Adrenal gland (tissue), 9 donors: ENCODE measurements at regions not wholly inside any gene's neighbourhood (a gene's known extent, or its start where the extent isn't known, plus 50 kb on each side); places are given as distances from the start of the nearest gene placed in this dataset.

Source experiments
- DNase-seq, 7 donors: peaks; one replicate each; pipeline ENCODE4 v3.0.0-alpha.2; 2019 to 2020
- H3K27ac ChIP-seq, 5 donors: fragments of 200-600 bp; sonication (generic) in 4 of 5; 1 replicate in 3 of 5; 2 replicates in 2 of 5; pipeline versions ENCODE4 v1.5.1 to v1.8.0; 2016 to 2020; ENCODE audit warnings: mild to moderate bottlenecking in 1 of 5
- H3K27me3 ChIP-seq: fragments of 200-600 bp; 2 replicates; pipeline ENCODE4 v1.8.0; 2021
- H3K36me3 ChIP-seq, 2 donors: fragments of 200-600 bp; replicated peaks in 1 of 2; 1 replicate in 1 of 2; 2 replicates in 1 of 2; pipeline versions ENCODE4 v1.5.1 to v1.8.0; 2018 to 2022
- H3K4me1 ChIP-seq, 2 donors: fragments of 200-600 bp; replicated peaks in 1 of 2; 1 replicate in 1 of 2; 2 replicates in 1 of 2; pipeline versions ENCODE4 v1.5.1 to v1.8.0; 2018 to 2021
- H3K4me3 ChIP-seq, 4 donors: fragments of 200-600 bp; sonication (generic) in 3 of 4; one replicate each; pipeline ENCODE4 v1.5.1; 2016 to 2018
- H3K9me3 ChIP-seq, 3 donors: fragments of 200-600 bp; sonication (generic) in 1 of 3; replicated peaks in 1 of 3; 1 replicate in 2 of 3; 2 replicates in 1 of 3; pipeline versions ENCODE4 v1.5.1 to v1.8.0; 2016 to 2021
- POLR2A ChIP-seq, 2 donors: fragments of 450-650 bp; IDR thresholded peaks; one replicate each; pipeline ENCODE4 v1.6.1; 2017; ENCODE audit warnings: antibody characterized with exemption in 2 of 2, mild to moderate bottlenecking in 2 of 2, moderate library complexity in 1 of 2
- WGBS, 4 donors: extraction: QIAGEN DNeasy Blood & Tissue Kit in 2 of 4; methylation state at CpG; one replicate each; pipeline versions ENCODE4 v1.1.5 to v1.1.7; 2013 to 2017; 5-methylcytosine and 5-hydroxymethylcytosine counted together
- intact Hi-C, 2 donors: fragments of 100-400 bp; cut with DNase I; formaldehyde crosslinking; loops; one replicate each; pipeline versions ENCODE4 v1.14.1 to v1.15.0; 2022 to 2023
- TF ChIP-seq, protein P1 (sequence below), 6 experiments: fragments of 450-650 bp in 4 of 6; fragments of 200-600 bp in 2 of 6; sonication (generic) in 1 of 6; IDR thresholded peaks; 1 replicate in 5 of 6; 2 replicates in 1 of 6; pipeline versions ENCODE4 v1.5.1 to v1.8.0; 2016 to 2021; ENCODE audit warnings: antibody characterized with exemption in 6 of 6, mild to moderate bottlenecking in 2 of 6, moderate library complexity in 1 of 6
- donor health status: healthy with polysubstance abuse.
- donor health status: Bipolar disorder and iron deficiency.
- donor health status: DM: yes; HTN: yes; CAD: no.
- donor health status: DM: no; HTN: no; CAD: no.
- donor health status: DM: no; HTN: no; CAD: no.

DNA sequence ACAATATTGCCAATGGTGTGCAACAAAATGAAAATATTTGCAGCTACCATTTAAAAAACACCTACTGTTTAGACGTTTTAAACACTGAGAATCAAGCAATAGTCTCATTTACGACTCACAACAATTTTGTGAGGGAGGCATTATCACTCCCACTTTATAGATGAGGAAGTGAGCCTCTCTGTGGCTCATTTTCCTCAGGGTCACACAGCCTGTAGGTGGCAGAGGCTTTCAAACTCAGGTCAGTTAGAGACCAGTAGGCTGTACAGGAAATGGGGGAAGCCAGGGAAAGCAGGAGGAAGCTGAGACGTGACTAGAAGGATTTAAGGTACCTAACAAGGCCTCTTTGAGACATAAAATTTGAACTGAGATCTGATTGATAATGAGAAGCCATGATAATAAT, 95.0 kb upstream of the ZNF521 start:
- Histone ChIP-seq H3K27ac (no peak overlapping the region), H3K4me3 (no peak overlapping the region), H3K4me1 (peaks cover 0 to 6% of the 10 kb centered on the region in 2 donors), H3K36me3 (no peaks in the 10 kb centered on the region), H3K9me3 (peaks cover 0 to 5% (median 0%) of the 10 kb centered on the region in 3 donors), H3K27me3 (no peaks in the 10 kb centered on the region)
- TF ChIP-seq, protein P1, sequence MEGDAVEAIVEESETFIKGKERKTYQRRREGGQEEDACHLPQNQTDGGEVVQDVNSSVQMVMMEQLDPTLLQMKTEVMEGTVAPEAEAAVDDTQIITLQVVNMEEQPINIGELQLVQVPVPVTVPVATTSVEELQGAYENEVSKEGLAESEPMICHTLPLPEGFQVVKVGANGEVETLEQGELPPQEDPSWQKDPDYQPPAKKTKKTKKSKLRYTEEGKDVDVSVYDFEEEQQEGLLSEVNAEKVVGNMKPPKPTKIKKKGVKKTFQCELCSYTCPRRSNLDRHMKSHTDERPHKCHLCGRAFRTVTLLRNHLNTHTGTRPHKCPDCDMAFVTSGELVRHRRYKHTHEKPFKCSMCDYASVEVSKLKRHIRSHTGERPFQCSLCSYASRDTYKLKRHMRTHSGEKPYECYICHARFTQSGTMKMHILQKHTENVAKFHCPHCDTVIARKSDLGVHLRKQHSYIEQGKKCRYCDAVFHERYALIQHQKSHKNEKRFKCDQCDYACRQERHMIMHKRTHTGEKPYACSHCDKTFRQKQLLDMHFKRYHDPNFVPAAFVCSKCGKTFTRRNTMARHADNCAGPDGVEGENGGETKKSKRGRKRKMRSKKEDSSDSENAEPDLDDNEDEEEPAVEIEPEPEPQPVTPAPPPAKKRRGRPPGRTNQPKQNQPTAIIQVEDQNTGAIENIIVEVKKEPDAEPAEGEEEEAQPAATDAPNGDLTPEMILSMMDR (IDR thresholded peaks at IDR 0.05): no peak
- no peak for TF ChIP-seq POLR2A (IDR thresholded peaks at IDR 0.05)
- WGBS, 4 donors: 50 to 64% (median 56%) methylated on average over 3 of the region's 3 CpGs
- intact Hi-C loops: loop anchor here in 1 of 2 donors (10.0 kb wide), 2 partner anchors 48 to 92 kb away; partner anchors contain the start of gene ZNF521
- DNase-seq: no peak

DNA sequence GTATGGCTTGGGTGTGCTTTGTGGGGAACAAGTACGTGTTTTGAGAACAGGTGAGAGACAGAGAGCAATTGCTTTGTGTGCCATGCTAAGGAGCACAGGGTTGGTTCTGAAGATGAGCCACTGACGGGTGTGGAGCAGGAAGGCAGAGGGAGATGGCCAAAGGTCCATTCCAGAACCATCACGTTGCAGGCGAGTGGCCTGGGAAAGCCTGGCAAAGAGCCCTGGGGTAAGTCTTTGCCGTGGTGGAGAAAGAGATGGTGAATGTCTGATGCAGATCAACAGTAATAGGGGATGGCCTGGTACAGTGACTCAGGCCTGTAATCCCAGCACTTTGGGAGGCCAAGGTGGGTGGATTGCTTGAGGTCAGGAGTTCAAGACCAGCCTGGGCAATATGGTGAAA, 93.5 kb upstream of the ZNF521 start:
- WGBS, 4 donors: 91 to 95% (median 93%) methylated on average over 5 of the region's 5 CpGs
- H3K27me3 ChIP-seq: no peaks in the 10 kb centered on the region
- no peak overlapping the region for H3K27ac ChIP-seq
- H3K9me3 ChIP-seq: no peaks in the 10 kb centered on the region
- intact Hi-C loops: loop anchor here in 1 of 2 donors (10.0 kb wide), 2 partner anchors 49 to 91 kb away; partner anchors contain the start of gene ZNF521
- DNase-seq: no peak
- no peak for TF ChIP-seq POLR2A (IDR thresholded peaks at IDR 0.05)
- H3K4me1 ChIP-seq: peaks cover 0 to 6% of the 10 kb centered on the region in 2 donors
- no peak overlapping the region for H3K4me3 ChIP-seq
- H3K36me3 ChIP-seq: no peaks in the 10 kb centered on the region

DNA sequence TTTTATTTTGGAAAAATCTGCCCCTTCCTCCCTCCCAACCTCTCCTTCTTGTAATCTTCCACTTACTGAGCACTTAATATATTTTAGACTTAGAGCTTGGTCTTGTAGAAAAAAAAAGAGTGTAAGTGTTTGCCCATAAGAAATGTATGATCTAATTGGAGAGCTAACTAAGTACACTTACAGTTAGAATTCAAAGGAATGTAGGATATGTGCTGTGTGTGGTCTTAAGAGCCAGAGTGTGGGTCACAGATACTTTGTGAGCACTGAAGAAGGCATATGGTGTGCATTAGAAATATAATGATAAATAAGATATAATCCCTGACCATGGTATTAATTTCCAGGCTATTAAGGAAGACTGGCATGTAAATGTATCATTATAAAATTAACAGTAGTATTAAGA, 91.8 kb upstream of the ZNF521 start:
- Histone ChIP-seq H3K27me3 (no peaks in the 10 kb centered on the region), H3K4me1 (peaks cover 0 to 1% of the 10 kb centered on the region in 2 donors), H3K4me3 (no peak overlapping the region), H3K27ac (no peak overlapping the region), H3K9me3 (no peaks in the 10 kb centered on the region), H3K36me3 (no peaks in the 10 kb centered on the region)
- DNase-seq: no peak
- intact Hi-C loops: loop anchor here in 1 of 2 donors (10.0 kb wide), 2 partner anchors 51 to 89 kb away; partner anchors contain the start of gene ZNF521
- TF ChIP-seq, protein P1 (IDR thresholded peaks at IDR 0.05): no peak
- no peak for TF ChIP-seq POLR2A (IDR thresholded peaks at IDR 0.05)

DNA sequence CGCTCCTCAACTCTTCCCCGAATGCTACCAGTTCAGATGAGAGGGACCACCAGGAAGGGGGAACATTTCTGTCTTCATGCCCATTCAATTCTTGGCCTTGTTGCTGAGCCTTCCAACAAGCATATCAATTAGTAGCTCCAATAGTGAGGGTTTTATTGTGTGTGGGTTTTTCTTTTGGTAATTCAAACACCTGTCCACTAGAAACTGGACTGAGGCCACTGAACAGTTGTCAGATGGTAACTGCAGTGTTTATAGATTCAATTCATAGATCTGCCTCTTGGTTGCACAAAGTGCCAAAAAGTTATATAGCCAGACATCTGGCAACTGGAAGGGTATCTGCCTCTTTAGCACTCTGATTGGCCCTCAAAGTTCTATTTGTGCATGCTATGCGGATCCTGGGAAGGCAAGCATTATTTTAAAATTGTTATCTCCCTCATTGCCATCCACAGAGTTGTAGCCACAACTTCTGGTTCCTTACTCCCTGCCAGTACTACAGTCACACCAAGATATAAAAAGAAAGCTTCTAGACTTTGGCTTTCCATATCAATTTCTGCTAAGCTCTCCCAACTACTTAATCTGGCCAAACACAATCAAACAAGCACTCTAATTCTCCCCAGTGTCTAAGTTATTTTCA, 83.3 kb upstream of the ZNF521 start:
- TF ChIP-seq, protein P1 (IDR thresholded peaks at IDR 0.05): no peak
- no peak for TF ChIP-seq POLR2A (IDR thresholded peaks at IDR 0.05)
- Histone ChIP-seq H3K4me1 (no peaks in the 10 kb centered on the region), H3K27me3 (no peaks in the 10 kb centered on the region), H3K27ac (no peak overlapping the region), H3K4me3 (no peak overlapping the region), H3K36me3 (no peaks in the 10 kb centered on the region), H3K9me3 (no peaks in the 10 kb centered on the region)
- 90 to 97% (median 93%) methylated on average over 3 of the region's 3 CpGs for WGBS, 4 donors
- DNase-seq: no peak
- intact Hi-C loops: no loop called here

DNA sequence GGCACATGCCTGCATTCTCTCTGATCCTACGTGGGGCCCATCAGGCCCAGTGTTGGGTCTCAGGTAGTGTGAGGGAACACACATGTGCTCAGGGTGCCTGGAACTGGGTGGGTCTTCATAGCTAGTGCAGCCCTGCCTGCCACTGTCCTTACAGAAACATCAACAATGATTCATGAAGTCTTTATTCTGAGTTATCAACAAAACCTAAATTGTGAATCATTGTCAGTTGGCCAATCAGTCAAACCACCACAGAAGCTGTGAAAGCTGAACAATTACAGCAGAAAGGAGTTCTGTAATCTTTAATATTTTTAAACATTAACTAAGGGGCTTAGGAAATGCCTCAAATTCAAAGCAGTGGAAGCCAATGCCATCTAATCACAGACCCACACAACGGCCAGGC, 82.8 kb upstream of the ZNF521 start:
- H3K36me3 ChIP-seq: no peaks in the 10 kb centered on the region
- WGBS, 4 donors: 92 to 94% (median 93%) methylated on average over 2 of the region's 2 CpGs
- intact Hi-C loops: no loop called here

More for the DNA sequence above, 82.8 kb upstream of the ZNF521 start:
- TF ChIP-seq, protein P1 (IDR thresholded peaks at IDR 0.05): no peak
- no peak for TF ChIP-seq POLR2A (IDR thresholded peaks at IDR 0.05)
- Histone ChIP-seq H3K9me3 (no peaks in the 10 kb centered on the region), H3K4me3 (no peak overlapping the region), H3K27ac (no peak overlapping the region), H3K4me1 (no peaks in the 10 kb centered on the region), H3K27me3 (no peaks in the 10 kb centered on the region)
- no peak for DNase-seq
